ENCODE measurements at regions not wholly inside any gene's neighbourhood (a gene's known extent, or its start where the extent isn't known, plus 50 kb on each side); places are given as distances from the start of the nearest gene placed in this dataset.

- TF ChIP-seq POLR2AphosphoS5 (IDR thresholded peaks at IDR 0.05; ENCODE audit: low read depth, low read length) = no peak
- no peak for TF ChIP-seq RAD21 (IDR thresholded peaks at IDR 0.05; ENCODE audit: low read length)
- TF ChIP-seq PBX3 (IDR thresholded peaks at IDR 0.05) = no peak
- TF ChIP-seq JUND (IDR thresholded peaks at IDR 0.05) = no peak
- no peak for TF ChIP-seq RXRA (IDR thresholded peaks at IDR 0.05; ENCODE audit: borderline replicate concordance, low read depth)
- TF ChIP-seq, protein P1, sequence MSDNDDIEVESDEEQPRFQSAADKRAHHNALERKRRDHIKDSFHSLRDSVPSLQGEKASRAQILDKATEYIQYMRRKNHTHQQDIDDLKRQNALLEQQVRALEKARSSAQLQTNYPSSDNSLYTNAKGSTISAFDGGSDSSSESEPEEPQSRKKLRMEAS (IDR thresholded peaks at IDR 0.05; ENCODE audit: low read depth) = no peak
- TF ChIP-seq MXI1 (IDR thresholded peaks at IDR 0.05; ENCODE audit: low read depth, low read length) = no peak
- TF ChIP-seq FOXJ3 (CRISPR knock-in tag; IDR thresholded peaks at IDR 0.05) = no peak
- no peak for TF ChIP-seq GABPA (IDR thresholded peaks at IDR 0.05; ENCODE audit: low read depth)
- TF ChIP-seq TAF1 (IDR thresholded peaks at IDR 0.05; ENCODE audit: borderline replicate concordance, low read depth, low read length) = no peak
- no peak for TF ChIP-seq CHD2 (IDR thresholded peaks at IDR 0.05; ENCODE audit: low read length, partially characterized antibody)
- no peak for TF ChIP-seq REST (IDR thresholded peaks at IDR 0.05; ENCODE audit: low read depth, low read length)
- no peak for TF ChIP-seq RCOR1 (IDR thresholded peaks at IDR 0.05; ENCODE audit: low read length)
- TF ChIP-seq YY1 (IDR thresholded peaks at IDR 0.05; ENCODE audit: low read depth) = no peak
- TF ChIP-seq FOXM1 (IDR thresholded peaks at IDR 0.05; ENCODE audit: low read depth) = no peak
- TF ChIP-seq, protein P2, sequence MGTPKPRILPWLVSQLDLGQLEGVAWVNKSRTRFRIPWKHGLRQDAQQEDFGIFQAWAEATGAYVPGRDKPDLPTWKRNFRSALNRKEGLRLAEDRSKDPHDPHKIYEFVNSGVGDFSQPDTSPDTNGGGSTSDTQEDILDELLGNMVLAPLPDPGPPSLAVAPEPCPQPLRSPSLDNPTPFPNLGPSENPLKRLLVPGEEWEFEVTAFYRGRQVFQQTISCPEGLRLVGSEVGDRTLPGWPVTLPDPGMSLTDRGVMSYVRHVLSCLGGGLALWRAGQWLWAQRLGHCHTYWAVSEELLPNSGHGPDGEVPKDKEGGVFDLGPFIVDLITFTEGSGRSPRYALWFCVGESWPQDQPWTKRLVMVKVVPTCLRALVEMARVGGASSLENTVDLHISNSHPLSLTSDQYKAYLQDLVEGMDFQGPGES (IDR thresholded peaks at IDR 0.05; ENCODE audit: low read depth, low read length) = no peak
- TF ChIP-seq MEF2A (IDR thresholded peaks at IDR 0.05; ENCODE audit: borderline replicate concordance, low read depth) = no peak
- no peak for TF ChIP-seq RFX5 (IDR thresholded peaks at IDR 0.05; ENCODE audit: low read length)
- TF ChIP-seq NFIC (IDR thresholded peaks at IDR 0.05; ENCODE audit: borderline replicate concordance) = no peak
- TF ChIP-seq FOSL2 (IDR thresholded peaks at IDR 0.05; ENCODE audit: borderline replicate concordance, low read depth) = no peak
- no peak overlapping the region for H3K9ac ChIP-seq
- no peaks in the 10 kb centered on the region for H3K79me2 ChIP-seq (ENCODE audit: insufficient read depth)
- no peaks in the 10 kb centered on the region for H3K9me2 ChIP-seq
- H4K20me1 ChIP-seq (ENCODE audit: insufficient read depth) = no peaks in the 10 kb centered on the region
- no peaks in the 10 kb centered on the region for H3F3A ChIP-seq (replicated peaks; ENCODE audit: insufficient read depth)
- H3K9me3 ChIP-seq = no peaks in the 10 kb centered on the region
- H3K4me2 ChIP-seq = no peak overlapping the region
- H3K4me1 ChIP-seq (ENCODE audit: control insufficient read depth in 1 of 2, insufficient read depth in 2 of 2, low read depth in 1 of 2, low read length in 1 of 2) = no peaks in the 10 kb centered on the region
- H3K27ac ChIP-seq (ENCODE audit: low read depth in 2 of 2, low read length in 1 of 2) = no peak overlapping the region
- no peak overlapping the region for H2AFZ ChIP-seq (ENCODE audit: low read depth)
- no peaks in the 10 kb centered on the region for H3K36me3 ChIP-seq (replicated peaks in 1 of 2; ENCODE audit: control insufficient read depth in 1 of 2, insufficient read depth in 2 of 2, low read length in 1 of 2)
- WGBS (ENCODE audit: low lambda C conversion rate) = 2% methylated on average over 3 of the region's 3 CpGs
- no peaks in the 10 kb centered on the region for H3K27me3 ChIP-seq (ENCODE audit: insufficient read depth)
- ChIA-PET CTCF (no interaction called here), POLR2A (no interaction called here)
- H3K4me3 ChIP-seq (ENCODE audit: low read depth in 2 of 2, low read length in 1 of 2) = no peak overlapping the region
- DNase-seq = no peak
Measured at GRCh38 chr2:155485141-155485842, 786.8 kb downstream of the KCNJ3 start.
